Sigmoid colon (tissue), 3 donors: ENCODE measurements at regions not wholly inside any gene's neighbourhood (a gene's known extent, or its start where the extent isn't known, plus 50 kb on each side); places are given as distances from the start of the nearest gene placed in this dataset.

Experiments
- POLR2A ChIP-seq, 2 donors: fragments of 450-650 bp; IDR thresholded peaks; one replicate each; pipeline ENCODE4 v1.6.1; 2016; ENCODE audit warnings: antibody characterized with exemption in 2 of 2, mild to moderate bottlenecking in 2 of 2, moderate library complexity in 2 of 2
- TF ChIP-seq, protein P1 (sequence below), 4 experiments: fragments of 450-650 bp in 3 of 4; fragments of 200-600 bp in 1 of 4; IDR thresholded peaks; one replicate each; pipeline ENCODE4 v1.5.1; 2016 to 2019; ENCODE audit warnings: antibody characterized with exemption in 4 of 4, mild to moderate bottlenecking in 3 of 4, moderate library complexity in 2 of 4

DNA sequence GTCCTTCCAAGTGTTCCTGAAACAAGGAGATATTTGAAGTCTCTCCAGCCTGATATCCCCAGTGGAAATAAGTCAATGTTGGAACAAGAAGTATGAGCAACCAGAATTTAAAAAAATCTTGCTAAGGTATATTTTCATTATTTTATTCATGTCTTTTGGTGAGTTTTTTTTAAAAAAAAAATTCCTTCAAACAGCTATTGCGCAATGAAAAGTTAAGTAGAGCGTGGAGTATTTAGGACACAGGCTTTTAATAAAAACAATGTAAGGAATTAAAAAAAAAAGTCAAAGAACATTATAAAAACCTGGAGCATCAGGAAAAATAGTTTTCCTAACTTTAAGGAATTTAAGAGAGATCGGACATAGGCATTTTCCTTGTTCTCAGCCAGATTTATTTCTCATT, 940.4 kb downstream of the KCNJ2 start:
- TF ChIP-seq, protein P1, sequence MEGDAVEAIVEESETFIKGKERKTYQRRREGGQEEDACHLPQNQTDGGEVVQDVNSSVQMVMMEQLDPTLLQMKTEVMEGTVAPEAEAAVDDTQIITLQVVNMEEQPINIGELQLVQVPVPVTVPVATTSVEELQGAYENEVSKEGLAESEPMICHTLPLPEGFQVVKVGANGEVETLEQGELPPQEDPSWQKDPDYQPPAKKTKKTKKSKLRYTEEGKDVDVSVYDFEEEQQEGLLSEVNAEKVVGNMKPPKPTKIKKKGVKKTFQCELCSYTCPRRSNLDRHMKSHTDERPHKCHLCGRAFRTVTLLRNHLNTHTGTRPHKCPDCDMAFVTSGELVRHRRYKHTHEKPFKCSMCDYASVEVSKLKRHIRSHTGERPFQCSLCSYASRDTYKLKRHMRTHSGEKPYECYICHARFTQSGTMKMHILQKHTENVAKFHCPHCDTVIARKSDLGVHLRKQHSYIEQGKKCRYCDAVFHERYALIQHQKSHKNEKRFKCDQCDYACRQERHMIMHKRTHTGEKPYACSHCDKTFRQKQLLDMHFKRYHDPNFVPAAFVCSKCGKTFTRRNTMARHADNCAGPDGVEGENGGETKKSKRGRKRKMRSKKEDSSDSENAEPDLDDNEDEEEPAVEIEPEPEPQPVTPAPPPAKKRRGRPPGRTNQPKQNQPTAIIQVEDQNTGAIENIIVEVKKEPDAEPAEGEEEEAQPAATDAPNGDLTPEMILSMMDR (IDR thresholded peaks at IDR 0.05), result no peak
- TF ChIP-seq POLR2A (IDR thresholded peaks at IDR 0.05), result no peak
